Transverse colon (tissue), 4 donors: ENCODE measurements at regions not wholly inside any gene's neighbourhood (a gene's known extent, or its start where the extent isn't known, plus 50 kb on each side); places are given as distances from the start of the nearest gene placed in this dataset.

Source experiments
- DNase-seq: peaks from one replicate; pipeline ENCODE4 v3.0.0-alpha.2; 2019
- H3K27ac ChIP-seq, 4 donors: fragments of 200-600 bp; sonication (generic); 2 replicates each; pipeline ENCODE4 v1.5.1; 2016 to 2018; ENCODE audit warnings: inconsistent platforms in 4 of 4
- H3K27me3 ChIP-seq: fragments of 200-600 bp; sonication (generic); 2 replicates; pipeline ENCODE4 v1.5.1; 2017; ENCODE audit warnings: inconsistent platforms
- H3K36me3 ChIP-seq, 4 donors: fragments of 200-600 bp; sonication (generic); 2 replicates each; pipeline ENCODE4 v1.5.1; 2017 to 2019; ENCODE audit warnings: inconsistent platforms in 4 of 4
- H3K4me1 ChIP-seq, 4 donors: fragments of 200-600 bp; sonication (generic); 2 replicates each; pipeline ENCODE4 v1.5.1; 2017 to 2020; ENCODE audit warnings: inconsistent platforms in 4 of 4
- H3K4me3 ChIP-seq, 4 donors: fragments of 200-600 bp; sonication (generic); 1 replicate in 1 of 4; 2 replicates in 3 of 4; pipeline versions ENCODE4 v1.5.1 to v1.6.1; 2017 to 2019; ENCODE audit warnings: inconsistent platforms in 4 of 4
- H3K9me3 ChIP-seq, 2 donors: fragments of 200-600 bp; sonication (generic); 2 replicates each; pipeline ENCODE4 v1.5.1; 2017 to 2019; ENCODE audit warnings: inconsistent platforms in 2 of 2
- EP300 ChIP-seq: sonication (generic); formaldehyde crosslinking; IDR thresholded peaks from one replicate; pipeline ENCODE4 v1.6.1; 2017; ENCODE audit warnings: antibody characterized with exemption, low read depth
- POLR2A ChIP-seq: fragments of 450-650 bp; IDR thresholded peaks from one replicate; pipeline ENCODE4 v1.6.1; 2016; ENCODE audit warnings: antibody characterized with exemption, mild to moderate bottlenecking, moderate library complexity
- POLR2AphosphoS5 ChIP-seq, 3 donors: sonication (generic); formaldehyde crosslinking; IDR thresholded peaks; one replicate each; pipeline ENCODE4 v1.6.1; 2016; ENCODE audit warnings: antibody characterized with exemption in 3 of 3
- WGBS, 2 donors: methylation state at CpG; one replicate each; pipeline ENCODE4 v1.1.5; 2018; ENCODE audit warnings: low coverage in 1 of 2; 5-methylcytosine and 5-hydroxymethylcytosine counted together
- in situ Hi-C, 4 donors: fragments of 200-750 bp; cut with MboI; loops; one replicate each; pipeline versions ENCODE4 v1.15.0 to v1.15.1; 2017; ENCODE audit warnings: low sequenced_read_pairs in 3 of 4, low pct_ligation_motif_present in 1 of 4, low pct_unique_long_range_greater_than_20kb in 1 of 4
- intact Hi-C: fragments of 100-400 bp; cut with DNase I; formaldehyde crosslinking; loops from one replicate; pipeline ENCODE4 v1.15.1; 2023; ENCODE audit warnings: low total_unique reads
- TF ChIP-seq, protein P1 (sequence below), 5 experiments: fragments of 200-600 bp in 3 of 5; fragments of 450-650 bp in 2 of 5; sonication (generic) in 3 of 5; IDR thresholded peaks; 1 replicate in 2 of 5; 2 replicates in 3 of 5; pipeline ENCODE4 v1.5.1; 2016 to 2017; ENCODE audit warnings: antibody characterized with exemption in 5 of 5, inconsistent platforms in 3 of 5, mild to moderate bottlenecking in 2 of 5, moderate library complexity in 1 of 5

DNA sequence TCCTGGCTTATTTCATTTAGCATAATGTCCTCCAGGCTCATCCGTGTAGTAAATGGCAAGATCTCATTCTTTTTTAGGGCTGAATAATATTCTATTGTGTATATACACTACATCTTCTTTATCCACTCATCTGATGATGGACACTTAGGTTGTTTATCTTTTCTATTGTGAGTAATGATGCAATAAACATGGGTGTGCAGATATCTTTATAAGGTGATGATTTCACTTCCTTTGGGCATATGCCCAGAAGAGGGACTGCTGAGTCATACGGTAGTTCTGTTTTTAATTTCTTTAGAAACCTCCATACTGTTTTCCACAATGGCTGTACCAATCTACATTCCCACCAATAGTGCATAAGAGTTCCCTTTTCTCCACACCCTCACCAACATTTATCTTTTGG lies 317.6 kb upstream of the CNKSR2 start:
- Histone ChIP-seq H3K27ac (no peak overlapping the region), H3K36me3 (no peaks in the 10 kb centered on the region), H3K27me3 (no peaks in the 10 kb centered on the region), H3K4me3 (no peak overlapping the region), H3K4me1 (no peaks in the 10 kb centered on the region), H3K9me3 (no peaks in the 10 kb centered on the region)
- intact Hi-C loops = no loop called here
- 71 to 83% methylated on average over 1 to 2 of the region's 2 CpGs for WGBS, 2 donors
- TF ChIP-seq, protein P1, sequence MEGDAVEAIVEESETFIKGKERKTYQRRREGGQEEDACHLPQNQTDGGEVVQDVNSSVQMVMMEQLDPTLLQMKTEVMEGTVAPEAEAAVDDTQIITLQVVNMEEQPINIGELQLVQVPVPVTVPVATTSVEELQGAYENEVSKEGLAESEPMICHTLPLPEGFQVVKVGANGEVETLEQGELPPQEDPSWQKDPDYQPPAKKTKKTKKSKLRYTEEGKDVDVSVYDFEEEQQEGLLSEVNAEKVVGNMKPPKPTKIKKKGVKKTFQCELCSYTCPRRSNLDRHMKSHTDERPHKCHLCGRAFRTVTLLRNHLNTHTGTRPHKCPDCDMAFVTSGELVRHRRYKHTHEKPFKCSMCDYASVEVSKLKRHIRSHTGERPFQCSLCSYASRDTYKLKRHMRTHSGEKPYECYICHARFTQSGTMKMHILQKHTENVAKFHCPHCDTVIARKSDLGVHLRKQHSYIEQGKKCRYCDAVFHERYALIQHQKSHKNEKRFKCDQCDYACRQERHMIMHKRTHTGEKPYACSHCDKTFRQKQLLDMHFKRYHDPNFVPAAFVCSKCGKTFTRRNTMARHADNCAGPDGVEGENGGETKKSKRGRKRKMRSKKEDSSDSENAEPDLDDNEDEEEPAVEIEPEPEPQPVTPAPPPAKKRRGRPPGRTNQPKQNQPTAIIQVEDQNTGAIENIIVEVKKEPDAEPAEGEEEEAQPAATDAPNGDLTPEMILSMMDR (IDR thresholded peaks at IDR 0.05) = no peak
- TF ChIP-seq EP300 = no peak
- no peak for TF ChIP-seq POLR2AphosphoS5 (IDR thresholded peaks at IDR 0.05)
- TF ChIP-seq POLR2A = no peak
- in situ Hi-C loops = no loop called here
- no peak for DNase-seq

DNA sequence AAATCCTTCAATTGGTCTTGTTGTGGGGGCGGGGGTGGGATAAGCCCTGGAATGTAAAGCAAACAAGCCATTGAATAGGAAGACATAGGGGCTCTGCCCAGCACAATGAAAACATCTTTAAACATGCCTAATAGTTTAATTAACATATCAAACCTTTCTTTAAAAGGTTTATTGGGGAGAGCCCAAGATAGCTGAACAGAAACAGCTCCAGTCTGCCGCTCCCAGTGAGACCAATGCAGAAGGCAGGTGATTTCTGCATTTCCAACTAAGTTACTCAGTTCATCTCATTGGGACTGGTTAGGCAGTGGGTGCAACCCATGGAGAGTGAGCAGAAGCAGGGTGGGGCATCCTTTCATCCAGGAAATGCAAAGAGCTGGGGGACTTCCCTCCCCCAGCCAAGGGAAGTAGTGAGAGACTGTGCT lies 327.2 kb upstream of the CNKSR2 start:
- Histone ChIP-seq H3K4me3 (no peak overlapping the region), H3K4me1 (no peaks in the 10 kb centered on the region), H3K36me3 (no peaks in the 10 kb centered on the region), H3K9me3 (no peaks in the 10 kb centered on the region), H3K27me3 (no peaks in the 10 kb centered on the region), H3K27ac (no peak overlapping the region)
- in situ Hi-C loops (no loop called here), intact Hi-C loops (no loop called here)
- 38% methylated on average over 2 of the region's 2 CpGs; no CpG with 5 or more reads in 1 of the 2 donors for WGBS, 2 donors
- TF ChIP-seq POLR2A = no peak
- TF ChIP-seq, protein P1 (IDR thresholded peaks at IDR 0.05) = no peak
- TF ChIP-seq EP300 = no peak
- no peak for TF ChIP-seq POLR2AphosphoS5 (IDR thresholded peaks at IDR 0.05)
- no peak for DNase-seq

DNA sequence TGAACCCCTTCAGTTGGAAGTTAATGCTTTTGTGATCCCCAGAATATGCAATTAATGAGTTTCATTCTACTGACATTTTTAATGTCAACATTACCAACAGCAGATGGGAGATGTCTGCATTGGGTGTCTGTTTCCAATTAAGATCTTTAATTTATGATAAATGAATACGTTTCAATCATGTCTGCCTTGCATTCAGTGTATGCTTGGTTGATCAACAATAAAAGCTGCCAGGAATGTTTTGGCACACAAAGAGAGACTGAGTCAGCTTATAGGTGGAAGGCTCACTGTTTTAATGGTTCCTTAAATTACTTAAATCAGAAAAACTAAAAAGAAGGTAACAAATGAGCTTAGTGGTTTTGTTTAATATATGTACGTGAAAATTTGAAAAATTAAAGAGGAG lies 359.9 kb upstream of the CNKSR2 start:
- Histone ChIP-seq H3K27ac (no peak overlapping the region), H3K9me3 (no peaks in the 10 kb centered on the region), H3K4me3 (no peak overlapping the region), H3K27me3 (no peaks in the 10 kb centered on the region), H3K4me1 (no peaks in the 10 kb centered on the region), H3K36me3 (no peaks in the 10 kb centered on the region)
- in situ Hi-C loops = no loop called here
- intact Hi-C loops = no loop called here
- no peak for DNase-seq
- TF ChIP-seq POLR2AphosphoS5 (IDR thresholded peaks at IDR 0.05) = no peak
- TF ChIP-seq, protein P1 (IDR thresholded peaks at IDR 0.05) = no peak
- TF ChIP-seq EP300 = no peak
- TF ChIP-seq POLR2A = no peak
- WGBS, 2 donors = 0 to 64% methylated on average over 1 to 2 of the region's 2 CpGs

DNA sequence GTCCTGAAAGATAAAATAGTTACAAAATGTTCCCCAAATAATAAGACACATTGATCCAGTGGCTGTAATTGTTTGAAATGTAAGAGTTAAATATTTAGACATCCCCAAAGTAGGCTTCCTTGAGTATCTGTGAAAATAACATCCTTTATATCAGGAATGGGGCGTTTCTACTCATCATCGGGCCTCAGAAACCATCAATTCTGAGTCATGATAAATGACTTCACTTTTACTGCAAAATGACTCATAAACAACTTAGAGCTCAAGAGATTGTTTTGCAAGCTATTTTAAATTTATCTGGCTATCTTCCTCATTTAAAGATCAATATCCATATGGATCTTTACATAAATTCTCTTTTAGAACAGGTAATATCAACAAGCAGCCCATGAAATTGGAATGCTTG lies 369.4 kb upstream of the CNKSR2 start:
- DNase-seq = no peak
- intact Hi-C loops (no loop called here), in situ Hi-C loops (no loop called here)
- WGBS, 2 donors = 40 to 53% methylated on average over 1 to 2 of the region's 2 CpGs
- H3K27ac ChIP-seq = no peak overlapping the region
- TF ChIP-seq POLR2AphosphoS5 (IDR thresholded peaks at IDR 0.05) = no peak
- TF ChIP-seq POLR2A = no peak
- TF ChIP-seq, protein P1 (IDR thresholded peaks at IDR 0.05) = no peak
- TF ChIP-seq EP300 = no peak
- H3K9me3 ChIP-seq = no peaks in the 10 kb centered on the region
- no peaks in the 10 kb centered on the region for H3K27me3 ChIP-seq
- H3K4me1 ChIP-seq = no peaks in the 10 kb centered on the region
- H3K36me3 ChIP-seq = no peaks in the 10 kb centered on the region
- H3K4me3 ChIP-seq = no peak overlapping the region
